ENCODE measurements at regions not wholly inside any gene's neighbourhood (a gene's known extent, or its start where the extent isn't known, plus 50 kb on each side); places are given as distances from the start of the nearest gene placed in this dataset.

- WGBS (ENCODE audit: extremely low coverage, insufficient coverage, insufficient read length): no CpG with 5 or more reads among the region's 2 CpGs
- Histone ChIP-seq H3K18ac (ENCODE audit: low read length) (no peak overlapping the region), H2BK120ac (ENCODE audit: insufficient read depth, low read length, poor library complexity) (no peak overlapping the region), H3K27me3 (ENCODE audit: insufficient read depth, low read length) (no peaks in the 10 kb centered on the region), H3K79me1 (ENCODE audit: low read length) (no peaks in the 10 kb centered on the region), H4K8ac (ENCODE audit: low read depth, low read length) (no peak overlapping the region), H3K23ac (ENCODE audit: low read length) (no peak overlapping the region), H4K91ac (ENCODE audit: low read depth, low read length) (no peak overlapping the region), H3K9ac (ENCODE audit: low read length) (no peak overlapping the region), H2BK12ac (ENCODE audit: low read length) (no peak overlapping the region), H3K36me3 (ENCODE audit: control insufficient read depth in 1 of 2, insufficient read depth in 2 of 2, low read length in 2 of 2) (no peaks in the 10 kb centered on the region), H3K9me3 (ENCODE audit: insufficient read depth, low read depth, low read length) (no peaks in the 10 kb centered on the region), H3K79me2 (ENCODE audit: control insufficient read depth, insufficient read depth, low read length, poor library complexity) (no peaks in the 10 kb centered on the region), H2BK5ac (ENCODE audit: low read depth, low read length, poor library complexity) (no peak overlapping the region), H3K4me1 (ENCODE audit: control insufficient read depth in 1 of 2, insufficient read depth in 2 of 2, low read length in 2 of 2) (no peaks in the 10 kb centered on the region), H2AK5ac (ENCODE audit: low read length) (no peak overlapping the region), H4K12ac (ENCODE audit: low read depth, low read length) (no peak overlapping the region), H2AFZ (ENCODE audit: insufficient read depth, low read length, poor library complexity) (no peak overlapping the region), H3K27ac (ENCODE audit: low read depth, low read length) (no peak overlapping the region), H3K4ac (ENCODE audit: low read depth, low read length) (no peak overlapping the region), H3K4me2 (ENCODE audit: low read length) (no peak overlapping the region), H3K14ac (ENCODE audit: low read length) (no peak overlapping the region), H3K4me3 (ENCODE audit: low read depth, low read length) (no peak overlapping the region)
- no peak for DNase-seq
These were observed 206.8 kb upstream of the ITGA1 start for GRCh38 chr5:52580921-52581320.

- Histone ChIP-seq H4K8ac (ENCODE audit: low read depth, low read length) (no peak overlapping the region), H4K12ac (ENCODE audit: low read depth, low read length) (no peak overlapping the region)
These were observed 205.4 kb upstream of the ITGA1 start for GRCh38 chr5:52582313-52582712.

GRCh38 chr5:52587131-52587530 lies 200.6 kb upstream of the ITGA1 start:
- Histone ChIP-seq H2BK12ac (ENCODE audit: low read length) (no peak overlapping the region), H3K4me1 (ENCODE audit: control insufficient read depth in 1 of 2, insufficient read depth in 2 of 2, low read length in 2 of 2) (no peaks in the 10 kb centered on the region), H3K27ac (ENCODE audit: low read depth, low read length) (no peak overlapping the region), H4K8ac (ENCODE audit: low read depth, low read length) (no peak overlapping the region), H3K23ac (ENCODE audit: low read length) (no peak overlapping the region), H2AK5ac (ENCODE audit: low read length) (no peak overlapping the region), H3K14ac (ENCODE audit: low read length) (no peak overlapping the region), H3K18ac (ENCODE audit: low read length) (no peak overlapping the region), H4K91ac (ENCODE audit: low read depth, low read length) (no peak overlapping the region), H3K4ac (ENCODE audit: low read depth, low read length) (no peak overlapping the region), H2BK120ac (ENCODE audit: insufficient read depth, low read length, poor library complexity) (no peak overlapping the region), H3K9ac (ENCODE audit: low read length) (no peak overlapping the region), H3K4me2 (ENCODE audit: low read length) (no peak overlapping the region), H3K79me1 (ENCODE audit: low read length) (no peaks in the 10 kb centered on the region), H3K4me3 (ENCODE audit: low read depth, low read length) (no peak overlapping the region), H3K36me3 (ENCODE audit: control insufficient read depth in 1 of 2, insufficient read depth in 2 of 2, low read length in 2 of 2) (no peaks in the 10 kb centered on the region), H3K27me3 (ENCODE audit: insufficient read depth, low read length) (no peaks in the 10 kb centered on the region), H2BK5ac (ENCODE audit: low read depth, low read length, poor library complexity) (no peak overlapping the region), H3K9me3 (ENCODE audit: insufficient read depth, low read depth, low read length) (no peaks in the 10 kb centered on the region), H2AFZ (ENCODE audit: insufficient read depth, low read length, poor library complexity) (no peak overlapping the region), H3K79me2 (ENCODE audit: control insufficient read depth, insufficient read depth, low read length, poor library complexity) (no peaks in the 10 kb centered on the region), H4K12ac (ENCODE audit: low read depth, low read length) (no peak overlapping the region)
- no peak for DNase-seq

More at GRCh38 chr5:52582313-52582712, 205.4 kb upstream of the ITGA1 start:
- no peak overlapping the region for H3K14ac ChIP-seq (ENCODE audit: low read length)
- H3K79me2 ChIP-seq (ENCODE audit: control insufficient read depth, insufficient read depth, low read length, poor library complexity): no peaks in the 10 kb centered on the region
- H3K4me3 ChIP-seq (ENCODE audit: low read depth, low read length): no peak overlapping the region
- DNase-seq: no peak
- H2BK5ac ChIP-seq (ENCODE audit: low read depth, low read length, poor library complexity): no peak overlapping the region
- WGBS (ENCODE audit: extremely low coverage, insufficient coverage, insufficient read length): no CpG with 5 or more reads among the region's 3 CpGs
- H3K27ac ChIP-seq (ENCODE audit: low read depth, low read length): no peak overlapping the region
- no peak overlapping the region for H2BK12ac ChIP-seq (ENCODE audit: low read length)
- H4K91ac ChIP-seq (ENCODE audit: low read depth, low read length): no peak overlapping the region
- no peak overlapping the region for H2AK5ac ChIP-seq (ENCODE audit: low read length)
- H3K27me3 ChIP-seq (ENCODE audit: insufficient read depth, low read length): no peaks in the 10 kb centered on the region
- H3K79me1 ChIP-seq (ENCODE audit: low read length): no peaks in the 10 kb centered on the region
- H3K4me2 ChIP-seq (ENCODE audit: low read length): no peak overlapping the region
- no peak overlapping the region for H3K23ac ChIP-seq (ENCODE audit: low read length)
- H3K18ac ChIP-seq (ENCODE audit: low read length): no peak overlapping the region
- H3K9me3 ChIP-seq (ENCODE audit: insufficient read depth, low read depth, low read length): no peaks in the 10 kb centered on the region
- no peaks in the 10 kb centered on the region for H3K36me3 ChIP-seq (ENCODE audit: control insufficient read depth in 1 of 2, insufficient read depth in 2 of 2, low read length in 2 of 2)
- no peak overlapping the region for H3K4ac ChIP-seq (ENCODE audit: low read depth, low read length)
- H3K4me1 ChIP-seq (ENCODE audit: control insufficient read depth in 1 of 2, insufficient read depth in 2 of 2, low read length in 2 of 2): no peaks in the 10 kb centered on the region
- H2AFZ ChIP-seq (ENCODE audit: insufficient read depth, low read length, poor library complexity): no peak overlapping the region
- no peak overlapping the region for H2BK120ac ChIP-seq (ENCODE audit: insufficient read depth, low read length, poor library complexity)
- H3K9ac ChIP-seq (ENCODE audit: low read length): no peak overlapping the region

GRCh38 chr5:52597625-52598024 lies 190.1 kb upstream of the ITGA1 start:
- no peak overlapping the region for H2AFZ ChIP-seq (ENCODE audit: insufficient read depth, low read length, poor library complexity)
- H2BK120ac ChIP-seq (ENCODE audit: insufficient read depth, low read length, poor library complexity): no peak overlapping the region
- no peak overlapping the region for H3K4ac ChIP-seq (ENCODE audit: low read depth, low read length)
- no peak overlapping the region for H3K4me3 ChIP-seq (ENCODE audit: low read depth, low read length)
- H2BK12ac ChIP-seq (ENCODE audit: low read length): no peak overlapping the region
- no peak overlapping the region for H2BK5ac ChIP-seq (ENCODE audit: low read depth, low read length, poor library complexity)
- H3K27ac ChIP-seq (ENCODE audit: low read depth, low read length): no peak overlapping the region
- H3K79me1 ChIP-seq (ENCODE audit: low read length): no peaks in the 10 kb centered on the region
- H3K18ac ChIP-seq (ENCODE audit: low read length): no peak overlapping the region
- H3K9me3 ChIP-seq (ENCODE audit: insufficient read depth, low read depth, low read length): peaks cover 4% of the 10 kb centered on the region
- no peak for DNase-seq
- no peaks in the 10 kb centered on the region for H3K36me3 ChIP-seq (ENCODE audit: control insufficient read depth in 1 of 2, insufficient read depth in 2 of 2, low read length in 2 of 2)
- H4K8ac ChIP-seq (ENCODE audit: low read depth, low read length): no peak overlapping the region
- H3K14ac ChIP-seq (ENCODE audit: low read length): no peak overlapping the region
- H3K4me2 ChIP-seq (ENCODE audit: low read length): no peak overlapping the region
- H3K9ac ChIP-seq (ENCODE audit: low read length): no peak overlapping the region
- no peak overlapping the region for H3K23ac ChIP-seq (ENCODE audit: low read length)
- H3K4me1 ChIP-seq (ENCODE audit: control insufficient read depth in 1 of 2, insufficient read depth in 2 of 2, low read length in 2 of 2): no peaks in the 10 kb centered on the region
- no CpG with 5 or more reads among the region's 2 CpGs for WGBS (ENCODE audit: extremely low coverage, insufficient coverage, insufficient read length)
- no peak overlapping the region for H4K12ac ChIP-seq (ENCODE audit: low read depth, low read length)
- H3K27me3 ChIP-seq (ENCODE audit: insufficient read depth, low read length): no peaks in the 10 kb centered on the region
- H3K79me2 ChIP-seq (ENCODE audit: control insufficient read depth, insufficient read depth, low read length, poor library complexity): no peaks in the 10 kb centered on the region
- no peak overlapping the region for H4K91ac ChIP-seq (ENCODE audit: low read depth, low read length)
- no peak overlapping the region for H2AK5ac ChIP-seq (ENCODE audit: low read length)
